Stomach smooth muscle (tissue), 2 donors: ENCODE measurements at regions not wholly inside any gene's neighbourhood (a gene's known extent, or its start where the extent isn't known, plus 50 kb on each side); places are given as distances from the start of the nearest gene placed in this dataset.
"Not testable (repeated sequence)": the region's sequence is repeated elsewhere in the genome, so short reads cannot be mapped to it uniquely, and the experiment has no call there.

Source experiments
- H3K27ac ChIP-seq: one replicate; pipeline ENCODE4 v1.7.0; 2013; ENCODE audit warnings: mild to moderate bottlenecking, low read length, inconsistent platforms
- H3K27me3 ChIP-seq, 2 donors: one replicate each; pipeline ENCODE4 v1.7.0; 2013; ENCODE audit warnings: low read length in 2 of 2; ENCODE audit not compliant: insufficient read depth in 2 of 2, control insufficient read depth in 1 of 2
- H3K36me3 ChIP-seq, 2 donors: one replicate each; pipeline ENCODE4 v1.7.0; 2013; ENCODE audit warnings: low read length in 2 of 2; ENCODE audit not compliant: control insufficient read depth in 2 of 2, insufficient read depth in 2 of 2
- H3K4me1 ChIP-seq: one replicate; pipeline ENCODE4 v1.7.0; 2013; ENCODE audit warnings: low read length; ENCODE audit not compliant: control insufficient read depth, insufficient read depth
- H3K4me3 ChIP-seq, 2 donors: one replicate each; pipeline ENCODE4 v1.7.0; 2013; ENCODE audit warnings: low read length in 2 of 2
- H3K9ac ChIP-seq, 2 donors: one replicate each; pipeline ENCODE4 v1.7.0; 2013; ENCODE audit warnings: low read length in 2 of 2, mild to moderate bottlenecking in 1 of 2
- H3K9me3 ChIP-seq, 2 donors: one replicate each; pipeline ENCODE4 v1.7.0; 2013; ENCODE audit warnings: low read length in 2 of 2; ENCODE audit not compliant: control insufficient read depth in 2 of 2
- donor health status: healthy.
- donor health status: Pancreatic carcinoma.

- H3K9ac ChIP-seq, H3K9me3 ChIP-seq, H3K36me3 ChIP-seq, H3K4me1 ChIP-seq, H3K27ac ChIP-seq, H3K4me3 ChIP-seq, H3K27me3 ChIP-seq: not testable (repeated sequence)
These were observed 65.5 kb upstream of the CFAP126 start for GRCh38 chr1:161433191-161433590.

DNA sequence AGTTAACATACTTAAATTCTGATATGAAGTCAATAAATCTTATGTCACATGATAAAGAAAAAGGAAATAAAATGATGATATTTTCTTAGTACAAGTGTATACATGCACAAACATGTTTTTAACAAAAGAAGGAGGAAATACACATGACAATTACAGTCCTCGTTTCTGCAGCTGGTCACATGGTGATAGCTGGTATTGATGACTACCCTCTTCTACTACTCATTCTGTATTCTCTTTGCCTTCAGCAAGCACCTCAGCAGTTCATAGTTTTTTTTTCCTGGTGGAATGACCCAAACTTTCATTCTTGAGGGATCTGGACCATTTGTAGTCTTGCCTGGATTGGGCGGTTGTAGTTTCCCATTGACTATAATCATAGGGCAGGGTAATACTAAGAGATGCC is 64.4 kb upstream of the CFAP126 start:
- H3K4me1 ChIP-seq: no peaks in the 10 kb centered on the region
- H3K36me3 ChIP-seq: no peaks in the 10 kb centered on the region
- no peak overlapping the region for H3K9ac ChIP-seq
- H3K27me3 ChIP-seq: peaks cover 0 to 15% of the 10 kb centered on the region in 2 donors
- H3K4me3 ChIP-seq: no peak overlapping the region
- H3K9me3 ChIP-seq: no peaks in the 10 kb centered on the region
- no peak overlapping the region for H3K27ac ChIP-seq

GRCh38 chr1:161427733-161428516 is 60.2 kb upstream of the CFAP126 start:
- Histone ChIP-seq H3K27me3 (peaks cover 4 to 21% of the 10 kb centered on the region in 2 donors), H3K4me3 (no peak overlapping the region), H3K9me3 (no peaks in the 10 kb centered on the region), H3K4me1 (no peaks in the 10 kb centered on the region), H3K9ac (no peak overlapping the region), H3K27ac (no peak overlapping the region), H3K36me3 (no peaks in the 10 kb centered on the region)

DNA sequence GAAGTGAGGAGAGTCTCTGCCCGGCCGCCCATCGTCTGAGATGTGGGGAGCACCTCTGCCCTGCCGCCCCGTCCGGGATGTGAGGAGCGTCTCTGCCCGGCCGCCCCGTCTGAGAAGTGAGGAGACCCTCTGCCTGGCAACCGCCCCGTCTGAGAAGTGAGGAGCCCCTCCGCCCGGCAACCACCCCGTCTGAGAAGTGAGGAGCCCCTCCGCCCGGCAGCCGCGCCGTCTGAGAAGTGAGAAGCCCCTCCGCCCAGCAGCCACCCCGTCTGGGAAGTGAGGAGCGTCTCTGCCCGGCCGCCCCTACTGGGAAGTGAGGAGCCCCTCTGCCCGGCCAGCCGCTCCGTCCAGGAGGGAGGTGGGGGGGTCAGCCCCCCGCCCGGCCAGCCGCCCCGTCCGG is 55.2 kb upstream of the CFAP126 start:
- not testable (repeated sequence) for H3K36me3 ChIP-seq, H3K9me3 ChIP-seq, H3K27ac ChIP-seq, H3K9ac ChIP-seq, H3K4me1 ChIP-seq, H3K4me3 ChIP-seq
- H3K27me3 ChIP-seq: peaks cover 6 to 15% of the 10 kb centered on the region in 2 donors

DNA sequence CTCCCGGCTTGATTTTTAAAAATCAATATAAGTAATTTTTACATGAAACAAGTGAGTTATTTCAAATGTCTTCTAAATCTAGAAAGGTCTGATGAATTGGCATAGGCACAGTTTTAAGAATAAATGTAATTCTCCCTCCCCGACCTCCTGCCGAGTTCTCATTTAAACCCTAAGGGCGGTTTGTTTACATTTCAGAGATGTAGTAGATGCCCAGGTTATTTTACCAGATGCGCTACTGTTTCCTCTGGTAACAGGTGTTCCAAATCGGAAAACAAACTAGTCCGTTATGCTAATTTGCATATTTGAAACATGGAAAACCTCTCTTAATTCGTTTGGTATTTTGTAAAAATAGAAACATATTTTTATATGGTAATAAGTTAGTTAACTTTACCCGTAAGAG is 53.8 kb upstream of the CFAP126 start:
- Histone ChIP-seq H3K9me3 (no peaks in the 10 kb centered on the region), H3K4me1 (no peaks in the 10 kb centered on the region), H3K36me3 (no peaks in the 10 kb centered on the region), H3K4me3 (no peak overlapping the region), H3K27me3 (peaks cover 4 to 6% of the 10 kb centered on the region in 2 donors), H3K9ac (no peak overlapping the region), H3K27ac (no peak overlapping the region)

- no peak overlapping the region for H3K9ac ChIP-seq
- H3K9me3 ChIP-seq: no peaks in the 10 kb centered on the region
- no peak overlapping the region for H3K27ac ChIP-seq
These were observed 53.2 kb upstream of the CFAP126 start for GRCh38 chr1:161420763-161421455.

GRCh38 chr1:161417536-161417935 is 49.9 kb upstream of the CFAP126 start:
- H3K4me1 ChIP-seq, H3K9me3 ChIP-seq, H3K9ac ChIP-seq, H3K36me3 ChIP-seq, H3K4me3 ChIP-seq, H3K27me3 ChIP-seq, H3K27ac ChIP-seq: not testable (repeated sequence)

More at GRCh38 chr1:161420763-161421455, 53.2 kb upstream of the CFAP126 start:
- Histone ChIP-seq H3K4me3 (no peak overlapping the region), H3K4me1 (no peaks in the 10 kb centered on the region), H3K27me3 (peaks cover 2 to 4% of the 10 kb centered on the region in 2 donors), H3K36me3 (no peaks in the 10 kb centered on the region)
